Lower leg skin (tissue), 4 donors: ENCODE measurements at regions not wholly inside any gene's neighbourhood (a gene's known extent, or its start where the extent isn't known, plus 50 kb on each side); places are given as distances from the start of the nearest gene placed in this dataset.

Experiments
- DNase-seq, 2 donors: peaks; one replicate each; pipeline ENCODE4 v3.0.0-alpha.2; 2019; ENCODE audit warnings: low spot score in 2 of 2
- H3K4me3 ChIP-seq: fragments of 200-600 bp; sonication (generic); 2 replicates; pipeline ENCODE4 v1.5.1; 2017; ENCODE audit warnings: mild to moderate bottlenecking, low read depth; ENCODE audit not compliant: poor library complexity, severe bottlenecking
- POLR2A ChIP-seq, 2 donors: fragments of 450-650 bp; IDR thresholded peaks; one replicate each; pipeline ENCODE4 v1.6.1; 2016 to 2017; ENCODE audit warnings: antibody characterized with exemption in 2 of 2, mild to moderate bottlenecking in 1 of 2, moderate library complexity in 1 of 2
- WGBS, 2 donors: methylation state at CpG; one replicate each; pipeline ENCODE4 v1.1.5; 2018; 5-methylcytosine and 5-hydroxymethylcytosine counted together
- intact Hi-C: fragments of 100-400 bp; cut with DNase I; formaldehyde crosslinking; loops from one replicate; pipeline ENCODE4 v1.15.0; 2023; ENCODE audit warnings: low total_unique reads
- TF ChIP-seq, protein P1 (sequence below), 3 donors: fragments of 450-650 bp; IDR thresholded peaks; one replicate each; pipeline ENCODE4 v1.5.1; 2016; ENCODE audit warnings: antibody characterized with exemption in 3 of 3, mild to moderate bottlenecking in 3 of 3, moderate library complexity in 2 of 3

DNA sequence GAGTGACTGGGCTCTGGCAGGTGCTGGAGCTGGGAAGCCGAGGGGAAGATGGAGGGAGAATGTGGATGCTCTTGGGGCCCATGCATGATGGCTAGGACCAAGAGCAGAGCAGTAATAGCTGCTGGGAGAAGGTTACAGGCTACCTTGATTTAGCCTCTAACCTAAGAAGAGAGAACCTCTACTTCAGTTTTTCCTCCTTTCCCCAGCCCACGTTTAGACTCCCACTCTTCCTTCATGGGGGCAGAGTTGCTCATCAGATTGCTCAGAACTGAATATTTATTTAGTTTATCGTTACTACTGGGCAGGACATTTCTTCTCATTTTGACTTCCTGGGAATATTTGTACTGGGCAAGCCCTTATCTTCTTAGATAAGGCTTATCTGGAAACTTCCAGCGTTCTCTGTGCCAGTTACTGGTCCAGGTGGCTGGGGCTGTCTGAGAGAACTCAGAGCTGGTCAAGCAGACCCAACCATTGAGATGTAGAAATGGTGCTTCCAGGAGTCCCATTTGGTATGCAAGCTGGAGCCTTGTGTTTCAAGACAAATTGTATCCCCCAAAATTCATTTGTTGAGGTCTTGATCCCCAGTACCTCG, 442.9 kb upstream of the BOD1L1 start:
- 65 to 72% methylated on average over 5 of the region's 5 CpGs for WGBS, 2 donors
- no peak for TF ChIP-seq POLR2A (IDR thresholded peaks at IDR 0.05)
- TF ChIP-seq, protein P1, sequence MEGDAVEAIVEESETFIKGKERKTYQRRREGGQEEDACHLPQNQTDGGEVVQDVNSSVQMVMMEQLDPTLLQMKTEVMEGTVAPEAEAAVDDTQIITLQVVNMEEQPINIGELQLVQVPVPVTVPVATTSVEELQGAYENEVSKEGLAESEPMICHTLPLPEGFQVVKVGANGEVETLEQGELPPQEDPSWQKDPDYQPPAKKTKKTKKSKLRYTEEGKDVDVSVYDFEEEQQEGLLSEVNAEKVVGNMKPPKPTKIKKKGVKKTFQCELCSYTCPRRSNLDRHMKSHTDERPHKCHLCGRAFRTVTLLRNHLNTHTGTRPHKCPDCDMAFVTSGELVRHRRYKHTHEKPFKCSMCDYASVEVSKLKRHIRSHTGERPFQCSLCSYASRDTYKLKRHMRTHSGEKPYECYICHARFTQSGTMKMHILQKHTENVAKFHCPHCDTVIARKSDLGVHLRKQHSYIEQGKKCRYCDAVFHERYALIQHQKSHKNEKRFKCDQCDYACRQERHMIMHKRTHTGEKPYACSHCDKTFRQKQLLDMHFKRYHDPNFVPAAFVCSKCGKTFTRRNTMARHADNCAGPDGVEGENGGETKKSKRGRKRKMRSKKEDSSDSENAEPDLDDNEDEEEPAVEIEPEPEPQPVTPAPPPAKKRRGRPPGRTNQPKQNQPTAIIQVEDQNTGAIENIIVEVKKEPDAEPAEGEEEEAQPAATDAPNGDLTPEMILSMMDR (IDR thresholded peaks at IDR 0.05): no peak
- intact Hi-C loops: no loop called here
- no peak for DNase-seq
- H3K4me3 ChIP-seq: no peak overlapping the region

DNA sequence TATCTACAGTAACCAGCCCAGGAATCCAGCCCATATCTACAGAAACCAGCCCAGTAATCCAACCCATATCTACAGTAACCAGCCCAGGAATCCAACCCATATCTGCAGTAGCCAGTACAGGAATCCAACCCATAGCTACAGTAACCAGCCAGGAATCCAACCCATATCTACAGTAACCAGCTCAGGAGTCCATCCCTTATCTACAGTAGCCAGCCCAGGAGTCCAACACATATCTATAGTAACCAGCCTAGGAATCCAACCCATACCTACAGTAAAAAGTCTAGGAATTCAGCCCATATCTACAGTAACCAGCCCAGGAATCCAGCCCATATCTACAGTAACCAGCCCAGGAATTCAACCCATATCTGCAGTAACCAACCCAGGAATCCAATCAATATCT, 445.0 kb upstream of the BOD1L1 start:
- TF ChIP-seq, protein P1 (IDR thresholded peaks at IDR 0.05): no peak
- no peak for TF ChIP-seq POLR2A (IDR thresholded peaks at IDR 0.05)
- intact Hi-C loops: no loop called here
- no peak overlapping the region for H3K4me3 ChIP-seq
- DNase-seq: no peak

DNA sequence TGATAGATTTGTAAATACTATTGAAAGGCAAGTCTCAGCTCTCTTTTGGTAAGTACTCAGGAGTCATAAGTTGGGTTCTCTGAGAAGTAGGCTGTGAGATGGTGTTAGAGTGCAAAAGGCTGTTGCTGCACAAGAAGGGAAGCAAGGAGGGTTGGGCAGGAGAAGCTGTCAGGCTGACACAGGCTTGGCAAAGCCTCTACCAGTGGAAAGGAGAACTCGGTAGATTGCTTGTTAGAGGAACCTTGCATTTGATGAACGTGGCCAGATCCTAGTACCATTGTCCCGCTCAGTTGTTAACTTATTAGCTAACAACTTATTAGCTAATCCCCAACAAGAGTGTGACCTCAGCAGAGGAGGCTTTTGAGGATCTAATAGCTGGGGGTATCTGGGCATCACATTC, 449.3 kb upstream of the BOD1L1 start:
- intact Hi-C loops: no loop called here
- no peak for DNase-seq
- TF ChIP-seq, protein P1 (IDR thresholded peaks at IDR 0.05): no peak
- no peak for TF ChIP-seq POLR2A (IDR thresholded peaks at IDR 0.05)
- 86 to 93% methylated on average over 3 of the region's 3 CpGs for WGBS, 2 donors
- H3K4me3 ChIP-seq: no peak overlapping the region

DNA sequence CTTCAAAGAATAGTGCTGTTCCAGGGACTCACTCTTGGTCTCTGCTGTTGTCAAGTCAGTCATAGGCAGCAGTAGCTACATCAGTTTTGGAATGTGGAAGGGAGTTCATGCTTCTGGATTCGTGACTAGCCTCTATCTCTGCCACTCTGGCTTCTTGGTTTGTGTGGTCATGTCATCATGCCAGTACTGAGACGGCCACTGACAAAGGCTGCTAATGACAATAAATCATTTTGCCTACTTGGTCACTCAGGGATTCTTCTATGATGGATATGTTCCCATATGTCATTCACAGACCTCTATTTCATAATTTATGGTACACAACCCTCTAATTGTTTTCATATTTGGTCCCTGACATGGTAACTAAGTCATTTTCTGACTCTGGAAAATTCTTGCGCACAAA, 450.8 kb upstream of the BOD1L1 start:
- no peak overlapping the region for H3K4me3 ChIP-seq
- TF ChIP-seq, protein P1 (IDR thresholded peaks at IDR 0.05): no peak
- TF ChIP-seq POLR2A (IDR thresholded peaks at IDR 0.05): no peak
- no peak for DNase-seq
- 78 to 94% methylated on average over 3 of the region's 3 CpGs for WGBS, 2 donors
- intact Hi-C loops: no loop called here

DNA sequence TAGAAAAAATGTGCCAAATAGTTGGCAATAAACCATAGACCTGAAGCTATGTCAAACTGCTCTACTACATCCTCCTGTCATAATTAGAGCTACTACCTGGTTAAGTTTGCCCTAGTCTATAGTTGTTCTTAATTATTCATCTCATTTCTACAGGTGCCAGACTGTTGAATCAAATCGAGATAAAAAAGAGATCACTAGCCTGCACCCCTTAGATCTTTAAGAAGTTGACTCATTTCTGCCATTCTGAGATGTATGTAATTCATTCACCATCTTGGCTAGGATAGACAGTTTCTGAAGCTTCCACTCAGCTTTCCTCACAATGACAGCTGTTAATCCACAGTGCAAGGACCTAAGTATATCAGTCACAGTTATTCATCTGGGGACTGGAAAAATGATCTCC, 452.1 kb upstream of the BOD1L1 start:
- intact Hi-C loops: no loop called here
- H3K4me3 ChIP-seq: no peak overlapping the region
- no peak for TF ChIP-seq POLR2A (IDR thresholded peaks at IDR 0.05)
- TF ChIP-seq, protein P1 (IDR thresholded peaks at IDR 0.05): no peak
- DNase-seq: no peak
- 41 to 61% methylated on average over 1 of the region's 1 CpG for WGBS, 2 donors

DNA sequence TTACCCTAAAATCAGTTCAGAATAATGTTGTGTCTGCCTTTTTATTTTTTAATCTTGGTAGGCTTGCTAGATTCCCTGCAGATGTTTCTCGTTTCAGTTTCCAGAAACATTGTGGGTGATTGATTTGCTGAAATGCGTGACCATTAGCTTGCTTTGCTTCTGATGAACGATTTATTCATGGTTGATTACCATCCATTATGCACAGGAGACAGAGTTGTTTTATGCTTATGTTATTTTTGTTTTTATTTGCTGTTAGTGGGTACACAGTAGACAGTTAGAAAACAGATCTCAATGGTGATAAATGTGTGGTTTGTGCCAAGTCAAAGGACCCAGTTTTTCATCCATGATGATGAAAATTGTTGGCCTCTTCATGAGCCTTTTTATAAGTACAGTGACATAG, 455.6 kb upstream of the BOD1L1 start:
- intact Hi-C loops: no loop called here
- DNase-seq: no peak
- H3K4me3 ChIP-seq: no peak overlapping the region
- TF ChIP-seq POLR2A (IDR thresholded peaks at IDR 0.05): no peak
- TF ChIP-seq, protein P1 (IDR thresholded peaks at IDR 0.05): no peak
- WGBS, 2 donors: 51 to 56% methylated on average over 3 of the region's 3 CpGs
